ENCODE measurements at regions not wholly inside any gene's neighbourhood (a gene's known extent, or its start where the extent isn't known, plus 50 kb on each side); places are given as distances from the start of the nearest gene placed in this dataset.

GRCh38 chr19:27870293-27870692, 1342.7 kb downstream of the UQCRFS1 start:
- H3K36me3 ChIP-seq = no peaks in the 10 kb centered on the region
- H3K4me1 ChIP-seq (ENCODE audit: control insufficient read depth in 1 of 2, low read depth in 2 of 2) = no peaks in the 10 kb centered on the region
- ATAC-seq (ENCODE audit: insufficient number of reproducible peaks, low FRiP score, low read depth) (no peak), DNase-seq (ENCODE audit: low spot score) (no peak)
- no peak overlapping the region for H3K4me3 ChIP-seq
- H3K9me3 ChIP-seq = peaks cover 8% of the 10 kb centered on the region
- H3K27ac ChIP-seq = no peak overlapping the region
- no peaks in the 10 kb centered on the region for H3K27me3 ChIP-seq (replicated peaks; ENCODE audit: insufficient read depth)
- no peak for TF ChIP-seq CTCF (IDR thresholded peaks at IDR 0.05)

GRCh38 chr19:27868007-27868406, 1344.9 kb downstream of the UQCRFS1 start:
- ATAC-seq (ENCODE audit: insufficient number of reproducible peaks, low FRiP score, low read depth) = no peak
- Histone ChIP-seq H3K9me3 (peaks cover 8% of the 10 kb centered on the region), H3K27ac (no peak overlapping the region), H3K36me3 (no peaks in the 10 kb centered on the region), H3K27me3 (replicated peaks; ENCODE audit: insufficient read depth) (no peaks in the 10 kb centered on the region), H3K4me3 (no peak overlapping the region), H3K4me1 (ENCODE audit: control insufficient read depth in 1 of 2, low read depth in 2 of 2) (no peaks in the 10 kb centered on the region)
- DNase-seq (ENCODE audit: low spot score) = no peak
- no peak for TF ChIP-seq CTCF (IDR thresholded peaks at IDR 0.05)

GRCh38 chr19:27865927-27866777, 1346.8 kb downstream of the UQCRFS1 start:
- Histone ChIP-seq H3K27ac (no peak overlapping the region), H3K9me3 (peaks cover 14% of the 10 kb centered on the region), H3K36me3 (no peaks in the 10 kb centered on the region), H3K27me3 (replicated peaks; ENCODE audit: insufficient read depth) (no peaks in the 10 kb centered on the region), H3K4me3 (no peak overlapping the region), H3K4me1 (ENCODE audit: control insufficient read depth in 1 of 2, low read depth in 2 of 2) (no peaks in the 10 kb centered on the region)
- ATAC-seq (ENCODE audit: insufficient number of reproducible peaks, low FRiP score, low read depth) = no peak
- no peak for TF ChIP-seq CTCF (IDR thresholded peaks at IDR 0.05)
- no peak for DNase-seq (ENCODE audit: low spot score)

GRCh38 chr19:27861411-27861975, 1351.5 kb downstream of the UQCRFS1 start:
- Histone ChIP-seq H3K36me3 (no peaks in the 10 kb centered on the region), H3K9me3 (peaks cover 46% of the 10 kb centered on the region), H3K4me1 (ENCODE audit: control insufficient read depth in 1 of 2, low read depth in 2 of 2) (no peaks in the 10 kb centered on the region), H3K27ac (no peak overlapping the region), H3K27me3 (replicated peaks; ENCODE audit: insufficient read depth) (no peaks in the 10 kb centered on the region), H3K4me3 (no peak overlapping the region)
- no peak for TF ChIP-seq CTCF (IDR thresholded peaks at IDR 0.05)
- DNase-seq (ENCODE audit: low spot score) (no peak), ATAC-seq (ENCODE audit: insufficient number of reproducible peaks, low FRiP score, low read depth) (no peak)

GRCh38 chr19:27860309-27860934, 1352.5 kb downstream of the UQCRFS1 start:
- Histone ChIP-seq H3K4me3 (no peak overlapping the region), H3K27me3 (replicated peaks; ENCODE audit: insufficient read depth) (no peaks in the 10 kb centered on the region), H3K9me3 (peaks cover 40% of the 10 kb centered on the region), H3K27ac (no peak overlapping the region), H3K4me1 (ENCODE audit: control insufficient read depth in 1 of 2, low read depth in 2 of 2) (no peaks in the 10 kb centered on the region), H3K36me3 (no peaks in the 10 kb centered on the region)
- no peak for ATAC-seq (ENCODE audit: insufficient number of reproducible peaks, low FRiP score, low read depth)
- TF ChIP-seq CTCF (IDR thresholded peaks at IDR 0.05) = no peak
- no peak for DNase-seq (ENCODE audit: low spot score)
